ENCODE measurements at regions not wholly inside any gene's neighbourhood (a gene's known extent, or its start where the extent isn't known, plus 50 kb on each side); places are given as distances from the start of the nearest gene placed in this dataset.

DNA sequence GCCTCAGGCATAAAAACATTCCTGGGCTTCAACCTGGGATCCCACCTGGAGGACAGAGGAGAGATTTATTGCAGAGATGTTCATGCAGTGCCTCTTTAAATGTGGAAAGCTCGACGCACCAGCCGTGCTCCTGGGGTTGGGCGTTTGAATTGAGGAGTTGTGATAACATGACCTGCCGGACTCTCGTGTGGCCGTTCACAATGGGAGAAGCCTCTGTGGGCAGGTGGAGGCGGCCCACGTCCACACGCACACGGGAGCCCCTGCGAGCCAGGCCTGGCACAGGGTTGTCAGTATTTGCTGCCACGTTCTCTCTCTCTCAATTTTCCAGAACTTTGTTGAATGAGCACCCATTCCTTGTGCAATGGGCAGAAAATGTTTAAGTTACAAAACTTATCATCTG, 58.3 kb upstream of the PPARA start:
- DNase-seq (ENCODE audit: low spot score) (no peak), ATAC-seq (no peak)
- Mint-ChIP-seq H3K27ac (no peak overlapping the region), H3K4me3 (no peak overlapping the region), H3K27me3 (ENCODE audit: insufficient read depth, low read depth, poor library complexity) (peaks cover 8% of the 10 kb centered on the region), H3K4me1 (no peaks in the 10 kb centered on the region; the same call in 2 of the 3 replicates), H3K36me3 (ENCODE audit: low read depth) (no peaks in the 10 kb centered on the region; the same call in 2 of the 3 replicates), H3K9me3 (peaks cover 2% of the 10 kb centered on the region; the same call in 1 of the 3 replicates)
- Histone ChIP-seq H3K27me3 (ENCODE audit: insufficient read depth) (no peaks in the 10 kb centered on the region), H3F3A (replicated peaks; ENCODE audit: low read depth) (no peaks in the 10 kb centered on the region), H3K4me2 (no peak overlapping the region), H3K4me1 (ENCODE audit: insufficient read depth) (no peaks in the 10 kb centered on the region), H3K79me2 (replicated peaks; ENCODE audit: insufficient read depth) (no peaks in the 10 kb centered on the region; the same call in 1 of the 2 replicates), H3K4me3 (no peak overlapping the region), H3K9me2 (ENCODE audit: insufficient read depth) (no peaks in the 10 kb centered on the region), H4K20me1 (replicated peaks; ENCODE audit: insufficient read depth) (no peaks in the 10 kb centered on the region), H2AFZ (no peak overlapping the region), H3K27ac (ENCODE audit: low read depth) (no peak overlapping the region), H3K36me3 (ENCODE audit: insufficient read depth) (no peaks in the 10 kb centered on the region)
- no peak for TF ChIP-seq STAT1 (IDR thresholded peaks at IDR 0.05; ENCODE audit: unreplicated experiment)
- TF ChIP-seq, protein P1, sequence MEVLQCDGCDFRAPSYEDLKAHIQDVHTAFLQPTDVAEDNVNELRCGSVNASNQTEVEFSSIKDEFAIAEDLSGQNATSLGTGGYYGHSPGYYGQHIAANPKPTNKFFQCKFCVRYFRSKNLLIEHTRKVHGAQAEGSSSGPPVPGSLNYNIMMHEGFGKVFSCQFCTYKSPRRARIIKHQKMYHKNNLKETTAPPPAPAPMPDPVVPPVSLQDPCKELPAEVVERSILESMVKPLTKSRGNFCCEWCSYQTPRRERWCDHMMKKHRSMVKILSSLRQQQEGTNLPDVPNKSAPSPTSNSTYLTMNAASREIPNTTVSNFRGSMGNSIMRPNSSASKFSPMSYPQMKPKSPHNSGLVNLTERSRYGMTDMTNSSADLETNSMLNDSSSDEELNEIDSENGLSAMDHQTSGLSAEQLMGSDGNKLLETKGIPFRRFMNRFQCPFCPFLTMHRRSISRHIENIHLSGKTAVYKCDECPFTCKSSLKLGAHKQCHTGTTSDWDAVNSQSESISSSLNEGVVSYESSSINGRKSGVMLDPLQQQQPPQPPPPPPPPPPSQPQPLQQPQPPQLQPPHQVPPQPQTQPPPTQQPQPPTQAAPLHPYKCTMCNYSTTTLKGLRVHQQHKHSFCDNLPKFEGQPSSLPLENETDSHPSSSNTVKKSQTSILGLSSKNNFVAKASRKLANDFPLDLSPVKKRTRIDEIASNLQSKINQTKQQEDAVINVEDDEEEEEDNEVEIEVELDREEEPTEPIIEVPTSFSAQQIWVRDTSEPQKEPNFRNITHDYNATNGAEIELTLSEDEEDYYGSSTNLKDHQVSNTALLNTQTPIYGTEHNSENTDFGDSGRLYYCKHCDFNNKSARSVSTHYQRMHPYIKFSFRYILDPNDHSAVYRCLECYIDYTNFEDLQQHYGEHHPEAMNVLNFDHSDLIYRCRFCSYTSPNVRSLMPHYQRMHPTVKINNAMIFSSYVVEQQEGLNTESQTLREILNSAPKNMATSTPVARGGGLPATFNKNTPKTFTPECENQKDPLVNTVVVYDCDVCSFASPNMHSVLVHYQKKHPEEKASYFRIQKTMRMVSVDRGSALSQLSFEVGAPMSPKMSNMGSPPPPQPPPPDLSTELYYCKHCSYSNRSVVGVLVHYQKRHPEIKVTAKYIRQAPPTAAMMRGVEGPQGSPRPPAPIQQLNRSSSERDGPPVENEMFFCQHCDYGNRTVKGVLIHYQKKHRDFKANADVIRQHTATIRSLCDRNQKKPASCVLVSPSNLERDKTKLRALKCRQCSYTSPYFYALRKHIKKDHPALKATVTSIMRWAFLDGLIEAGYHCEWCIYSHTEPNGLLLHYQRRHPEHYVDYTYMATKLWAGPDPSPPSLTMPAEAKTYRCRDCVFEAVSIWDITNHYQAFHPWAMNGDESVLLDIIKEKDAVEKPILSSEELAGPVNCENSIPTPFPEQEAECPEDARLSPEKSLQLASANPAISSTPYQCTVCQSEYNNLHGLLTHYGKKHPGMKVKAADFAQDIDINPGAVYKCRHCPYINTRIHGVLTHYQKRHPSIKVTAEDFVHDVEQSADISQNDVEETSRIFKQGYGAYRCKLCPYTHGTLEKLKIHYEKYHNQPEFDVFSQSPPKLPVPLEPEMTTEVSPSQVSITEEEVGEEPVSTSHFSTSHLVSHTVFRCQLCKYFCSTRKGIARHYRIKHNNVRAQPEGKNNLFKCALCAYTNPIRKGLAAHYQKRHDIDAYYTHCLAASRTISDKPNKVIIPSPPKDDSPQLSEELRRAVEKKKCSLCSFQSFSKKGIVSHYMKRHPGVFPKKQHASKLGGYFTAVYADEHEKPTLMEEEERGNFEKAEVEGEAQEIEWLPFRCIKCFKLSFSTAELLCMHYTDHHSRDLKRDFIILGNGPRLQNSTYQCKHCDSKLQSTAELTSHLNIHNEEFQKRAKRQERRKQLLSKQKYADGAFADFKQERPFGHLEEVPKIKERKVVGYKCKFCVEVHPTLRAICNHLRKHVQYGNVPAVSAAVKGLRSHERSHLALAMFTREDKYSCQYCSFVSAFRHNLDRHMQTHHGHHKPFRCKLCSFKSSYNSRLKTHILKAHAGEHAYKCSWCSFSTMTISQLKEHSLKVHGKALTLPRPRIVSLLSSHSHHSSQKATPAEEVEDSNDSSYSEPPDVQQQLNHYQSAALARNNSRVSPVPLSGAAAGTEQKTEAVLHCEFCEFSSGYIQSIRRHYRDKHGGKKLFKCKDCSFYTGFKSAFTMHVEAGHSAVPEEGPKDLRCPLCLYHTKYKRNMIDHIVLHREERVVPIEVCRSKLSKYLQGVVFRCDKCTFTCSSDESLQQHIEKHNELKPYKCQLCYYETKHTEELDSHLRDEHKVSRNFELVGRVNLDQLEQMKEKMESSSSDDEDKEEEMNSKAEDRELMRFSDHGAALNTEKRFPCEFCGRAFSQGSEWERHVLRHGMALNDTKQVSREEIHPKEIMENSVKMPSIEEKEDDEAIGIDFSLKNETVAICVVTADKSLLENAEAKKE (CRISPR knock-in tag; IDR thresholded peaks at IDR 0.05) = no peak
- TF ChIP-seq EZH2 (IDR thresholded peaks at IDR 0.05; ENCODE audit: low read depth, unreplicated experiment) = no peak
- TF ChIP-seq, protein P2, sequence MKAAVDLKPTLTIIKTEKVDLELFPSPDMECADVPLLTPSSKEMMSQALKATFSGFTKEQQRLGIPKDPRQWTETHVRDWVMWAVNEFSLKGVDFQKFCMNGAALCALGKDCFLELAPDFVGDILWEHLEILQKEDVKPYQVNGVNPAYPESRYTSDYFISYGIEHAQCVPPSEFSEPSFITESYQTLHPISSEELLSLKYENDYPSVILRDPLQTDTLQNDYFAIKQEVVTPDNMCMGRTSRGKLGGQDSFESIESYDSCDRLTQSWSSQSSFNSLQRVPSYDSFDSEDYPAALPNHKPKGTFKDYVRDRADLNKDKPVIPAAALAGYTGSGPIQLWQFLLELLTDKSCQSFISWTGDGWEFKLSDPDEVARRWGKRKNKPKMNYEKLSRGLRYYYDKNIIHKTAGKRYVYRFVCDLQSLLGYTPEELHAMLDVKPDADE (IDR thresholded peaks at IDR 0.05) = no peak
- TF ChIP-seq NANOG (IDR thresholded peaks at IDR 0.05; ENCODE audit: borderline replicate concordance) = no peak
- no peak for TF ChIP-seq EZH2phosphoT487 (IDR thresholded peaks at IDR 0.05; ENCODE audit: unreplicated experiment)
- TF ChIP-seq, protein P3, sequence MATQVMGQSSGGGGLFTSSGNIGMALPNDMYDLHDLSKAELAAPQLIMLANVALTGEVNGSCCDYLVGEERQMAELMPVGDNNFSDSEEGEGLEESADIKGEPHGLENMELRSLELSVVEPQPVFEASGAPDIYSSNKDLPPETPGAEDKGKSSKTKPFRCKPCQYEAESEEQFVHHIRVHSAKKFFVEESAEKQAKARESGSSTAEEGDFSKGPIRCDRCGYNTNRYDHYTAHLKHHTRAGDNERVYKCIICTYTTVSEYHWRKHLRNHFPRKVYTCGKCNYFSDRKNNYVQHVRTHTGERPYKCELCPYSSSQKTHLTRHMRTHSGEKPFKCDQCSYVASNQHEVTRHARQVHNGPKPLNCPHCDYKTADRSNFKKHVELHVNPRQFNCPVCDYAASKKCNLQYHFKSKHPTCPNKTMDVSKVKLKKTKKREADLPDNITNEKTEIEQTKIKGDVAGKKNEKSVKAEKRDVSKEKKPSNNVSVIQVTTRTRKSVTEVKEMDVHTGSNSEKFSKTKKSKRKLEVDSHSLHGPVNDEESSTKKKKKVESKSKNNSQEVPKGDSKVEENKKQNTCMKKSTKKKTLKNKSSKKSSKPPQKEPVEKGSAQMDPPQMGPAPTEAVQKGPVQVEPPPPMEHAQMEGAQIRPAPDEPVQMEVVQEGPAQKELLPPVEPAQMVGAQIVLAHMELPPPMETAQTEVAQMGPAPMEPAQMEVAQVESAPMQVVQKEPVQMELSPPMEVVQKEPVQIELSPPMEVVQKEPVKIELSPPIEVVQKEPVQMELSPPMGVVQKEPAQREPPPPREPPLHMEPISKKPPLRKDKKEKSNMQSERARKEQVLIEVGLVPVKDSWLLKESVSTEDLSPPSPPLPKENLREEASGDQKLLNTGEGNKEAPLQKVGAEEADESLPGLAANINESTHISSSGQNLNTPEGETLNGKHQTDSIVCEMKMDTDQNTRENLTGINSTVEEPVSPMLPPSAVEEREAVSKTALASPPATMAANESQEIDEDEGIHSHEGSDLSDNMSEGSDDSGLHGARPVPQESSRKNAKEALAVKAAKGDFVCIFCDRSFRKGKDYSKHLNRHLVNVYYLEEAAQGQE (IDR thresholded peaks at IDR 0.05; ENCODE audit: unreplicated experiment) = no peak
- TF ChIP-seq CREB1 (CRISPR knock-in tag; IDR thresholded peaks at IDR 0.05; ENCODE audit: low read depth) = no peak
- TF ChIP-seq, protein P4, sequence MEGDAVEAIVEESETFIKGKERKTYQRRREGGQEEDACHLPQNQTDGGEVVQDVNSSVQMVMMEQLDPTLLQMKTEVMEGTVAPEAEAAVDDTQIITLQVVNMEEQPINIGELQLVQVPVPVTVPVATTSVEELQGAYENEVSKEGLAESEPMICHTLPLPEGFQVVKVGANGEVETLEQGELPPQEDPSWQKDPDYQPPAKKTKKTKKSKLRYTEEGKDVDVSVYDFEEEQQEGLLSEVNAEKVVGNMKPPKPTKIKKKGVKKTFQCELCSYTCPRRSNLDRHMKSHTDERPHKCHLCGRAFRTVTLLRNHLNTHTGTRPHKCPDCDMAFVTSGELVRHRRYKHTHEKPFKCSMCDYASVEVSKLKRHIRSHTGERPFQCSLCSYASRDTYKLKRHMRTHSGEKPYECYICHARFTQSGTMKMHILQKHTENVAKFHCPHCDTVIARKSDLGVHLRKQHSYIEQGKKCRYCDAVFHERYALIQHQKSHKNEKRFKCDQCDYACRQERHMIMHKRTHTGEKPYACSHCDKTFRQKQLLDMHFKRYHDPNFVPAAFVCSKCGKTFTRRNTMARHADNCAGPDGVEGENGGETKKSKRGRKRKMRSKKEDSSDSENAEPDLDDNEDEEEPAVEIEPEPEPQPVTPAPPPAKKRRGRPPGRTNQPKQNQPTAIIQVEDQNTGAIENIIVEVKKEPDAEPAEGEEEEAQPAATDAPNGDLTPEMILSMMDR (conservative IDR thresholded peaks at IDR 0.05; ENCODE audit: low read depth in 2 of 2) = no peak
- no peak for TF ChIP-seq ZNF331 (CRISPR knock-in tag; IDR thresholded peaks at IDR 0.05; ENCODE audit: low read depth)
- TF ChIP-seq ZNF114 (CRISPR knock-in tag; IDR thresholded peaks at IDR 0.05) = no peak
- TF ChIP-seq POLR2AphosphoS5 (IDR thresholded peaks at IDR 0.05; ENCODE audit: low read depth) = no peak
- no peak for TF ChIP-seq JUNB (IDR thresholded peaks at IDR 0.05; ENCODE audit: unreplicated experiment)

Measured in GM23338 (cell line).